BJ (cell line): ENCODE measurements at regions not wholly inside any gene's neighbourhood (a gene's known extent, or its start where the extent isn't known, plus 50 kb on each side); places are given as distances from the start of the nearest gene placed in this dataset.

Experiments used
- CTCF ChIA-PET: fragments of 350-600 bp; formaldehyde crosslinking; extraction: SDS; loops from one replicate; lab custom pipeline; 2021; ENCODE audit warnings: antibody characterized with exemption, inconsistent platforms; lab: Yijun Ruan, JAX
- POLR2A ChIA-PET: fragments of 300-600 bp; sonication (Branson Sonifier 250); formaldehyde crosslinking; extraction: SDS; loops from one replicate; lab custom pipeline; 2021; ENCODE audit warnings: antibody characterized with exemption; lab: Charles Lee
- DNase-seq: peaks from one replicate; pipeline ENCODE4 v3.0.0-alpha.2; 2011; ENCODE audit warnings: low read depth
- H3K27me3 ChIP-seq: 2 replicates; pipeline ENCODE4 v1.6.0; 2011; ENCODE audit warnings: low read length; ENCODE audit not compliant: control insufficient read depth, insufficient read depth
- H3K36me3 ChIP-seq: 2 replicates; pipeline ENCODE4 v1.5.1; 2011; ENCODE audit warnings: low read length; ENCODE audit not compliant: control insufficient read depth, insufficient read depth
- H3K4me3 ChIP-seq: 2 replicates; pipeline ENCODE4 v1.5.1; 2011; ENCODE audit warnings: low read depth, mild to moderate bottlenecking, control low read depth, low read length
- TF ChIP-seq, protein P1 (sequence below): IDR thresholded peaks from 2 replicates; pipeline ENCODE4 v1.5.1; 2011; ENCODE audit warnings: low read depth, mild to moderate bottlenecking, control low read depth, inconsistent platforms, low read length, moderate library complexity; ENCODE audit not compliant: insufficient read depth

DNA sequence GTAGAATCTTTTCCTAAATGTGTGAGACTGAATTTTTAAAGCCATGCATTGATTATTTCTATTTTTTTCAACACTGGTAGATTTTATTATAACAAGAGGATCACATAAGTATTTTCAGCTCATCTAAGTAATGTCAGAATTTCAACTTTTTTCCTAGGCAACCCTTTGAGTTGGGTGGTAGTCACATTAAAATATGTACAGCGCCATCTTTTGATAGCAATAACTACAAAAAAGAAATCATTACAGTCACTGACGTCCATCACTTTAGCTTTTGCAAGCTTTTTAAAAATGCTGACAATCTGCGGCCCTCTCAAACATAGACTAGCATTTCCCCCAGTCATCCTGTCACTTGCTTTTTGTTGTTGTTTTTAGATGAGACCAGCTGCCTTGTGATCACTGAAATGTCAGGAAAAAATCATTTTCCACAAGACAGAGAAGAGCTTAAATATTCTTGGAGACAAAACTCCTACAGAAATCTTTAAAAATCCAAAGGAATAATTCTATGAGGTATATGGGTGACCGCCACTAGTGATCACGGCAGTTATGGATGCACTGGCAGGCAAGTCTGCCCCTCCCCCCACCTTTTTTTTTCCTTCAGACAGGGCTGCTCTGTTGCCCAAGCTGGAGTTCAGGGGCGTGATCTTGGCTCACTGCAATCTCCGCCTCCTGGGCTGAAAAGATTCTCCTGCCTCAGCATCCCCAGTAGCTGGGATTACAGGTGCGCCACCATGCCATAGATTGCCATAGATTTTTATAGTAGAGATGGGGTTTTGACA is 384.0 kb upstream of the KCNMB2 start:
- POLR2A ChIA-PET = no interaction called here
- TF ChIP-seq, protein P1, sequence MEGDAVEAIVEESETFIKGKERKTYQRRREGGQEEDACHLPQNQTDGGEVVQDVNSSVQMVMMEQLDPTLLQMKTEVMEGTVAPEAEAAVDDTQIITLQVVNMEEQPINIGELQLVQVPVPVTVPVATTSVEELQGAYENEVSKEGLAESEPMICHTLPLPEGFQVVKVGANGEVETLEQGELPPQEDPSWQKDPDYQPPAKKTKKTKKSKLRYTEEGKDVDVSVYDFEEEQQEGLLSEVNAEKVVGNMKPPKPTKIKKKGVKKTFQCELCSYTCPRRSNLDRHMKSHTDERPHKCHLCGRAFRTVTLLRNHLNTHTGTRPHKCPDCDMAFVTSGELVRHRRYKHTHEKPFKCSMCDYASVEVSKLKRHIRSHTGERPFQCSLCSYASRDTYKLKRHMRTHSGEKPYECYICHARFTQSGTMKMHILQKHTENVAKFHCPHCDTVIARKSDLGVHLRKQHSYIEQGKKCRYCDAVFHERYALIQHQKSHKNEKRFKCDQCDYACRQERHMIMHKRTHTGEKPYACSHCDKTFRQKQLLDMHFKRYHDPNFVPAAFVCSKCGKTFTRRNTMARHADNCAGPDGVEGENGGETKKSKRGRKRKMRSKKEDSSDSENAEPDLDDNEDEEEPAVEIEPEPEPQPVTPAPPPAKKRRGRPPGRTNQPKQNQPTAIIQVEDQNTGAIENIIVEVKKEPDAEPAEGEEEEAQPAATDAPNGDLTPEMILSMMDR = no peak
- Histone ChIP-seq H3K27me3 (no peaks in the 10 kb centered on the region), H3K36me3 (no peaks in the 10 kb centered on the region), H3K4me3 (no peak overlapping the region)
- DNase-seq = no peak
- CTCF ChIA-PET = no interaction called here

DNA sequence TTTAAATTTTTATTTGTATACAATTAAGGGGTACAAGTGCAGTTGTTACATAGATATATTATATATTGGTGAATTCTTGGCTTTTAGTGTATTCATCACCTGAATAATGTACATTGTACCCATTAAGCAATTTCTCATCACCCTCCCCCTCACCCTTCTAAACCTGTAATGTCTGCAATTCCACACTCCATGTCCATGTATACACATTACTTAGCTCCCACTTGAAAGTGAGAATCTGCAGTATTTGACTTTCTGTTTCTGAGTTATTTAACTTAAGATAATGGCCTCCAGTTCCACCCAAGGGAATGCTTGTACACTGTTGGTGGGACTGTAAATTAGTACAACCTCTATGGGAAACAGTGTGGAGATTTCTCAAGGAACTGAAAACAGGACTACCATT is 383.2 kb upstream of the KCNMB2 start:
- TF ChIP-seq, protein P1 = no peak
- ChIA-PET POLR2A (no interaction called here), CTCF (no interaction called here)
- H3K36me3 ChIP-seq = no peaks in the 10 kb centered on the region
- no peaks in the 10 kb centered on the region for H3K27me3 ChIP-seq
- no peak overlapping the region for H3K4me3 ChIP-seq
- no peak for DNase-seq

DNA sequence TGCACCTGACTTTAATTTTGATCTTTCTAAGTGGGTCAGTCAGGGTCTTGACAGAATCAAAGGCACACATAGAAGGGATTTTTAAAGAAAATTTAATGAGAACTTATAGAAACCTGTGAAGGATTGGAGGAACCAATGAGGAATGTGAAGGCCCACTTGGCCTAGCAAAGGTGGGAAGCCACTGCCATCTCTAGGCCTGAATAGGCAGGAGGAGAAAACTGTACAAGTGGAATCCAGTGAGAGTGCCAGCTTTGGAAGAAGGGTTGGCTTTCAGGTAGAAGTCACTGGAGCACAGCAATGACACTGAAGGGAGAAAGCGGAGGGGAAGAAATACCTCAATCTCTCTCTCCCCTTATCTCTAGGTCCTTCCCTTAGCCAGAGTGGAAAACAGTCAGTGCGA is 380.7 kb upstream of the KCNMB2 start:
- no peak for DNase-seq
- no peak overlapping the region for H3K4me3 ChIP-seq
- CTCF ChIA-PET = interaction anchor here (1.0 kb wide), 1 partner anchor 62 kb away, joined by 3 read pairs; no protein-coding TSS in a partner anchor
- TF ChIP-seq, protein P1 = no peak
- H3K36me3 ChIP-seq = no peaks in the 10 kb centered on the region
- H3K27me3 ChIP-seq = no peaks in the 10 kb centered on the region
- POLR2A ChIA-PET = no interaction called here

DNA sequence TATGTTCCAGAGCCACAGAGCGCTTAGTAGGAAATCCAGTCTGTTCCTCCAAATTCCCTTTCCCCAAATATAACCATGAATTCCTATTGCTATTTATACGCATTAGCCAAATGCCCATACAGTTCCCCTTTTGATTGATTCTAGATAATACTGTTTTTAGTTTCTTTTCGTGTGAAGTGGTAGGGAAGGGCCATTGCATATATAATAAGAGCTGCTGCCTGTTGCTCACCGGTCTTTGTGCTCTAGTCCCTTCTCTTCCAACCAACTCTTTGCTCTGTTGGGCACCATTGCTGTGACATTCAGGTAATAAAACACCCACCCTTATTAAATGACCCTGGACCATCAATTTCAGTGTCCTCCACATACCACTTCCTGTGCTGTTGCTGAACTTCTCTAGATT is 379.9 kb upstream of the KCNMB2 start:
- no peak for DNase-seq
- Histone ChIP-seq H3K27me3 (no peaks in the 10 kb centered on the region), H3K4me3 (no peak overlapping the region), H3K36me3 (no peaks in the 10 kb centered on the region)
- ChIA-PET CTCF (interaction anchor here (1.0 kb wide), 1 partner anchor 61 kb away, joined by 3 read pairs; no protein-coding TSS in a partner anchor), POLR2A (no interaction called here)
- TF ChIP-seq, protein P1 = no peak

DNA sequence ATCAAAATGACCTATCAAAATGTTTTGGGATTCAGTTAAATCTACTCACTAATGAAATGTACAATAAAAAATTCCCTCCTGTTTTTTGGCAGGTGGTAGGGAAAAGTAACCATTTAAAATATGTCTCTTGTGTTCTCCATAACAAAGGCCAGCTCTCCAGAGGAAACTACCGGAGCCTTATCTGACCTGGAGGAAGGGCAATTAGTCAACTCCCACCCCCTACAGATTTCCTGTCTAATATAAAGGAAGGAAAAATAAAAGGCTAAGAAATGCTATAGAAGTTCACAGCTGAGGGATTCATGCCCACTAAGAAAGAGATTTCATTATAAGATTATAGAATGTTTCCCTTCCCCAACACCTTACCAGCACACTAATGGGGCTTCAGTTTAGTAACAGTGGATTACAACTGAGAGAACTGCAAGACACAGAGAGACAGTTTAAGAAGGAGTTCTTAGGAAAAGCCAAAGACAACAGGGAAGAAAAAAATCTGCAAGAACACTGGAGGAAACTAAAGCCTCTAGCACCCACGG is 376.5 kb upstream of the KCNMB2 start:
- POLR2A ChIA-PET = no interaction called here
- CTCF ChIA-PET = no interaction called here
- Histone ChIP-seq H3K27me3 (no peaks in the 10 kb centered on the region), H3K36me3 (no peaks in the 10 kb centered on the region), H3K4me3 (no peak overlapping the region)
- TF ChIP-seq, protein P1 = no peak
- no peak for DNase-seq
